ENCODE measurements at regions not wholly inside any gene's neighbourhood (a gene's known extent, or its start where the extent isn't known, plus 50 kb on each side); places are given as distances from the start of the nearest gene placed in this dataset.

DNA sequence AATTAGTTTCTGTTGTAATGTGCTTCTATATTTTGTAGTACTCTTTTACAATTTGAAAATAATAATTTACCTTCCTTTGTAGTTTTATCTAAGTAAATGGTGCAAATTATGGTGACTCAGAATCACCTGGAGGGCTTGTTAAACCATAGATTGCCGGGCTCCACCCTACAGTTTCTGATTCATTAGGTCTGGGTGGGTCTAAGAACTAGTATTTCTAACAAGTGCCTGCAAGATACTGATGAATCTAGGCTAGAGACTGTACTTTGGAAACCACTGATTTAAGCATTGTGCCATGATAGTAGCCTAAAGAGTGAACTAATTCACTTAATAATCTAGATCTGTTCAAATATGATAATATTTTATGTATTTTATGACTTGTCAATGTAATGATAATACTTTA lies 437.4 kb upstream of the SPRY2 start:
- DNase-seq (ENCODE audit: low read depth, low spot score), result no peak
- H3K4me3 ChIP-seq (ENCODE audit: low read depth, low read length), result no peak overlapping the region
- CTCF ChIA-PET, result no interaction called here
- TF ChIP-seq, protein P1, sequence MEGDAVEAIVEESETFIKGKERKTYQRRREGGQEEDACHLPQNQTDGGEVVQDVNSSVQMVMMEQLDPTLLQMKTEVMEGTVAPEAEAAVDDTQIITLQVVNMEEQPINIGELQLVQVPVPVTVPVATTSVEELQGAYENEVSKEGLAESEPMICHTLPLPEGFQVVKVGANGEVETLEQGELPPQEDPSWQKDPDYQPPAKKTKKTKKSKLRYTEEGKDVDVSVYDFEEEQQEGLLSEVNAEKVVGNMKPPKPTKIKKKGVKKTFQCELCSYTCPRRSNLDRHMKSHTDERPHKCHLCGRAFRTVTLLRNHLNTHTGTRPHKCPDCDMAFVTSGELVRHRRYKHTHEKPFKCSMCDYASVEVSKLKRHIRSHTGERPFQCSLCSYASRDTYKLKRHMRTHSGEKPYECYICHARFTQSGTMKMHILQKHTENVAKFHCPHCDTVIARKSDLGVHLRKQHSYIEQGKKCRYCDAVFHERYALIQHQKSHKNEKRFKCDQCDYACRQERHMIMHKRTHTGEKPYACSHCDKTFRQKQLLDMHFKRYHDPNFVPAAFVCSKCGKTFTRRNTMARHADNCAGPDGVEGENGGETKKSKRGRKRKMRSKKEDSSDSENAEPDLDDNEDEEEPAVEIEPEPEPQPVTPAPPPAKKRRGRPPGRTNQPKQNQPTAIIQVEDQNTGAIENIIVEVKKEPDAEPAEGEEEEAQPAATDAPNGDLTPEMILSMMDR (IDR thresholded peaks at IDR 0.05; ENCODE audit: insufficient read depth, low read length, missing control alignments), result no peak
- POLR2A ChIA-PET, result no interaction called here

- ChIA-PET CTCF (no interaction called here), POLR2A (no interaction called here)
- DNase-seq (ENCODE audit: low read depth, low spot score), result no peak
- H3K4me3 ChIP-seq (ENCODE audit: low read depth, low read length), result no peak overlapping the region
- TF ChIP-seq, protein P1 (IDR thresholded peaks at IDR 0.05; ENCODE audit: insufficient read depth, low read length, missing control alignments), result no peak
Observed at GRCh38 chr13:80757694-80758093, 416.8 kb upstream of the SPRY2 start.

GRCh38 chr13:80755910-80756309 lies 415.0 kb upstream of the SPRY2 start:
- CTCF ChIA-PET, result no interaction called here
- TF ChIP-seq, protein P1 (IDR thresholded peaks at IDR 0.05; ENCODE audit: insufficient read depth, low read length, missing control alignments), result no peak
- POLR2A ChIA-PET, result no interaction called here
- no peak for DNase-seq (ENCODE audit: low read depth, low spot score)
- no peak overlapping the region for H3K4me3 ChIP-seq (ENCODE audit: low read depth, low read length)

DNA sequence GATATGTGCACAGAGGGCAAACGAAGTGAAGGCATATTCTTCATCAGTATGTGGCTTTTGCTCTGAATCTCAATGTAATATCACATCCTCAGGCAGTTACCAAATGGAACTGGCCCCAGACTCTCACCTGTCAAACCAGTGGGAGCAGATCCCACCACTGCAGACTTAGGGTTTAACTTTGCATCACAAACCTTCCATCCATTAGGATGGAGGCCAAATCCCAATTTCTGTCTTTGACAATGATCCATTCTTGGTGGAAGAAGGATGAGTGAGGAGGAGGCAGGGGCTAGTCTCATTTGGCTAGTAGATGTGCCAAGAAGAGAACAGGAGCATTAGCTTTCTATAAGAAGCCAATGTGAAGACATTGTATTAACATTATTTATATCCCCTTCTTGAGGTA lies 413.5 kb upstream of the SPRY2 start:
- CTCF ChIA-PET, result no interaction called here
- POLR2A ChIA-PET, result no interaction called here
- TF ChIP-seq, protein P1 (IDR thresholded peaks at IDR 0.05; ENCODE audit: insufficient read depth, low read length, missing control alignments), result no peak
- no peak for DNase-seq (ENCODE audit: low read depth, low spot score)
- no peak overlapping the region for H3K4me3 ChIP-seq (ENCODE audit: low read depth, low read length)

DNA sequence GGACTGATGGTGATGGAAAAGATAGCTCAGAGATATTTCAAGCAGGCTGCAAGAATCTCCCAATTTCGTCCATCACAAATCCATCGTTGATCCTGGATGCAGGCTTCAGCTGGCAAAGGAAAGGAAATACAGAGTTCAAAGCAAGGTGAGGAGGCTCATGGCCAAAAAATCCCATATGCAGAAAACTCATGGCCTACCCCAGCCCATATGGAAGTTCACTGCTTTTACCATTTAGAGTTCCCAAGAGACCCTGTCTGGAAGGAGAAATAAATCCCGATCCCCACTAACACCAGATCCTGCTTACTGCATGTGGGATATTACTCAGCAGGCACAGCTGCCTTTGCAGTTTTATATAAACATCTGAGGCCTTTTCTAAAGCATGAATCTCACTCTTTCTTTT lies 412.9 kb upstream of the SPRY2 start:
- ChIA-PET POLR2A (no interaction called here), CTCF (no interaction called here)
- DNase-seq (ENCODE audit: low read depth, low spot score), result no peak
- TF ChIP-seq, protein P1 (IDR thresholded peaks at IDR 0.05; ENCODE audit: insufficient read depth, low read length, missing control alignments), result no peak
- no peak overlapping the region for H3K4me3 ChIP-seq (ENCODE audit: low read depth, low read length)

DNA sequence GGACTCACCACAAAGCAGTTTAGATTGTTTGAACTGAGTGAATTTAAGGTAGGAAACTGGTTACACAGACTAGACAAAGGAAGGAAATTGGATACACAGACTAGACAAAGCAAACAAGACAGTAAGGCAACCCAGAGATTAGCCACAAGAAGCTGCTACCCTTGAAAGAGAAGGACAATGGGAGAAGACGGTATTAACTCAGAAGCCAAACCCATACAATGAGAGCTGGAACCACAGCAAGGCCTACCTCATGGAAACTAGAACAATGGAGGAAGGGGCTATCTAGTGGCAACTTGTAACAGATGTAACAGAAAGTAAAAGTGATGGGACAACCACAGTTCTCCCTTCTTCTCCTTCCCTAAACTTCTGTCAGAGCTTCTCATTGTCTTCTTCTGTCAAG lies 410.9 kb upstream of the SPRY2 start:
- CTCF ChIA-PET, result no interaction called here
- POLR2A ChIA-PET, result no interaction called here
- TF ChIP-seq, protein P1 (IDR thresholded peaks at IDR 0.05; ENCODE audit: insufficient read depth, low read length, missing control alignments), result no peak
- H3K4me3 ChIP-seq (ENCODE audit: low read depth, low read length), result no peak overlapping the region
- DNase-seq (ENCODE audit: low read depth, low spot score), result no peak
